Liver (tissue), 3 donors: ENCODE measurements at regions not wholly inside any gene's neighbourhood (a gene's known extent, or its start where the extent isn't known, plus 50 kb on each side); places are given as distances from the start of the nearest gene placed in this dataset.

Source experiments
- ATF3 ChIP-seq: IDR thresholded peaks from 2 replicates; pipeline ENCODE4 v1.6.1; 2016; ENCODE audit warnings: antibody characterized with exemption
- FOXA1 ChIP-seq: IDR thresholded peaks from 2 replicates; pipeline ENCODE4 v1.6.1; 2016; ENCODE audit warnings: antibody characterized with exemption
- HNF4G ChIP-seq: IDR thresholded peaks from 2 replicates; pipeline ENCODE4 v1.6.1; 2016; ENCODE audit warnings: antibody characterized with exemption
- JUND ChIP-seq, 2 donors: IDR thresholded peaks; 2 replicates each; pipeline ENCODE4 v1.6.1; 2016; ENCODE audit warnings: antibody characterized with exemption in 2 of 2
- NR2F2 ChIP-seq: IDR thresholded peaks from 2 replicates; pipeline ENCODE4 v1.6.1; 2016; ENCODE audit warnings: antibody characterized with exemption
- RAD21 ChIP-seq, 2 donors: IDR thresholded peaks; 2 replicates each; pipeline ENCODE4 v1.6.1; 2016; ENCODE audit warnings: antibody characterized with exemption in 2 of 2, mild to moderate bottlenecking in 2 of 2
- TAF1 ChIP-seq: conservative IDR thresholded peaks from 2 replicates; pipeline ENCODE4 v1.6.1; 2016; ENCODE audit warnings: antibody characterized with exemption, mild to moderate bottlenecking
- TF ChIP-seq, protein P1 (sequence below): fragments of 150-350 bp; IDR thresholded peaks from 2 replicates; pipeline ENCODE4 v1.5.1; 2017; ENCODE audit warnings: improper control_type of control experiment, low read depth, low read length; ENCODE audit not compliant: missing input control
- TF ChIP-seq, protein P2 (sequence below): IDR thresholded peaks from 2 replicates; pipeline ENCODE4 v1.6.1; 2016; ENCODE audit warnings: antibody characterized with exemption, mild to moderate bottlenecking
- TF ChIP-seq, protein P3 (sequence below): IDR thresholded peaks from 2 replicates; pipeline ENCODE4 v1.6.1; 2016; ENCODE audit warnings: antibody characterized with exemption
- donor health status: healthy.
- donor health status: healthy.

DNA sequence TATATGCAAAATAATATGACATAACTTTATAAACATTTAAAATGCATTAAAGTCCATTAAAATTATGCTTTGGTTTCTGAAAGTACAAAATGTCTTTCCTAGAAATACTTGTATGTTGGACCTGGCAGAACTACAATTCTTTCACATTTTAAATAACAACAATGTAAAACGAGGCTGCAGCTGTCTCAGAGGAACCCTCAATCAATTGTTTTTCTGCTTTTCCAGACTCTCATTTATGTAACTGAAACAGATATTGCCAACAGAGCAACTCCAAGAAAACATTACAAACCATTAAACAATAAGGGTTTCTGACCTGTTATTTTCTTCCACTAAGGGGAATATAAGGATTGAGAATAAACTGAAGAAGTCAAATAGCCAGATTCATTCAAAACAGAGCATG is 1193.4 kb downstream of the NCAM2 start:
- TF ChIP-seq ATF3 (no peak), NR2F2 (no peak), TAF1 (no peak), FOXA1 (no peak), RAD21 (IDR thresholded peaks at IDR 0.05) (no peak), JUND (IDR thresholded peaks at IDR 0.05) (no peak), HNF4G (no peak)
- TF ChIP-seq, protein P1, sequence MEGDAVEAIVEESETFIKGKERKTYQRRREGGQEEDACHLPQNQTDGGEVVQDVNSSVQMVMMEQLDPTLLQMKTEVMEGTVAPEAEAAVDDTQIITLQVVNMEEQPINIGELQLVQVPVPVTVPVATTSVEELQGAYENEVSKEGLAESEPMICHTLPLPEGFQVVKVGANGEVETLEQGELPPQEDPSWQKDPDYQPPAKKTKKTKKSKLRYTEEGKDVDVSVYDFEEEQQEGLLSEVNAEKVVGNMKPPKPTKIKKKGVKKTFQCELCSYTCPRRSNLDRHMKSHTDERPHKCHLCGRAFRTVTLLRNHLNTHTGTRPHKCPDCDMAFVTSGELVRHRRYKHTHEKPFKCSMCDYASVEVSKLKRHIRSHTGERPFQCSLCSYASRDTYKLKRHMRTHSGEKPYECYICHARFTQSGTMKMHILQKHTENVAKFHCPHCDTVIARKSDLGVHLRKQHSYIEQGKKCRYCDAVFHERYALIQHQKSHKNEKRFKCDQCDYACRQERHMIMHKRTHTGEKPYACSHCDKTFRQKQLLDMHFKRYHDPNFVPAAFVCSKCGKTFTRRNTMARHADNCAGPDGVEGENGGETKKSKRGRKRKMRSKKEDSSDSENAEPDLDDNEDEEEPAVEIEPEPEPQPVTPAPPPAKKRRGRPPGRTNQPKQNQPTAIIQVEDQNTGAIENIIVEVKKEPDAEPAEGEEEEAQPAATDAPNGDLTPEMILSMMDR: no peak
- TF ChIP-seq, protein P2, sequence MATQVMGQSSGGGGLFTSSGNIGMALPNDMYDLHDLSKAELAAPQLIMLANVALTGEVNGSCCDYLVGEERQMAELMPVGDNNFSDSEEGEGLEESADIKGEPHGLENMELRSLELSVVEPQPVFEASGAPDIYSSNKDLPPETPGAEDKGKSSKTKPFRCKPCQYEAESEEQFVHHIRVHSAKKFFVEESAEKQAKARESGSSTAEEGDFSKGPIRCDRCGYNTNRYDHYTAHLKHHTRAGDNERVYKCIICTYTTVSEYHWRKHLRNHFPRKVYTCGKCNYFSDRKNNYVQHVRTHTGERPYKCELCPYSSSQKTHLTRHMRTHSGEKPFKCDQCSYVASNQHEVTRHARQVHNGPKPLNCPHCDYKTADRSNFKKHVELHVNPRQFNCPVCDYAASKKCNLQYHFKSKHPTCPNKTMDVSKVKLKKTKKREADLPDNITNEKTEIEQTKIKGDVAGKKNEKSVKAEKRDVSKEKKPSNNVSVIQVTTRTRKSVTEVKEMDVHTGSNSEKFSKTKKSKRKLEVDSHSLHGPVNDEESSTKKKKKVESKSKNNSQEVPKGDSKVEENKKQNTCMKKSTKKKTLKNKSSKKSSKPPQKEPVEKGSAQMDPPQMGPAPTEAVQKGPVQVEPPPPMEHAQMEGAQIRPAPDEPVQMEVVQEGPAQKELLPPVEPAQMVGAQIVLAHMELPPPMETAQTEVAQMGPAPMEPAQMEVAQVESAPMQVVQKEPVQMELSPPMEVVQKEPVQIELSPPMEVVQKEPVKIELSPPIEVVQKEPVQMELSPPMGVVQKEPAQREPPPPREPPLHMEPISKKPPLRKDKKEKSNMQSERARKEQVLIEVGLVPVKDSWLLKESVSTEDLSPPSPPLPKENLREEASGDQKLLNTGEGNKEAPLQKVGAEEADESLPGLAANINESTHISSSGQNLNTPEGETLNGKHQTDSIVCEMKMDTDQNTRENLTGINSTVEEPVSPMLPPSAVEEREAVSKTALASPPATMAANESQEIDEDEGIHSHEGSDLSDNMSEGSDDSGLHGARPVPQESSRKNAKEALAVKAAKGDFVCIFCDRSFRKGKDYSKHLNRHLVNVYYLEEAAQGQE: no peak
- TF ChIP-seq, protein P3, sequence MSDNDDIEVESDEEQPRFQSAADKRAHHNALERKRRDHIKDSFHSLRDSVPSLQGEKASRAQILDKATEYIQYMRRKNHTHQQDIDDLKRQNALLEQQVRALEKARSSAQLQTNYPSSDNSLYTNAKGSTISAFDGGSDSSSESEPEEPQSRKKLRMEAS: no peak
